ENCODE measurements at regions not wholly inside any gene's neighbourhood (a gene's known extent, or its start where the extent isn't known, plus 50 kb on each side); places are given as distances from the start of the nearest gene placed in this dataset.
"Not testable (repeated sequence)": the region's sequence is repeated elsewhere in the genome, so short reads cannot be mapped to it uniquely, and the experiment has no call there.

- ATAC-seq (no peak), DNase-seq (no peak)
- Mint-ChIP-seq H3K4me1 (no peaks in the 10 kb centered on the region), H3K4me3 (no peak overlapping the region), H3K27ac (no peak overlapping the region), H3K36me3 (no peaks in the 10 kb centered on the region), H3K9me3 (ENCODE audit: low read depth) (no peaks in the 10 kb centered on the region), H3K27me3 (peaks cover 3% of the 10 kb centered on the region)
- CTCF ChIA-PET: no interaction called here
Observed at GRCh38 chr9:7668541-7668940, 131.0 kb downstream of the DMAC1 start.

GRCh38 chr9:7665874-7666273 is 133.7 kb downstream of the DMAC1 start:
- no peaks in the 10 kb centered on the region for H3K9me3 Mint-ChIP-seq (ENCODE audit: low read depth)

GRCh38 chr9:7659766-7660165 is 139.8 kb downstream of the DMAC1 start:
- H3K4me3 Mint-ChIP-seq: no peak overlapping the region
- no peaks in the 10 kb centered on the region for H3K4me1 Mint-ChIP-seq
- H3K27me3 Mint-ChIP-seq: no peaks in the 10 kb centered on the region
- H3K36me3 Mint-ChIP-seq: no peaks in the 10 kb centered on the region
- no peak for DNase-seq
- H3K27ac Mint-ChIP-seq: no peak overlapping the region
- CTCF ChIA-PET: no interaction called here
- no peak for ATAC-seq
- no peaks in the 10 kb centered on the region for H3K9me3 Mint-ChIP-seq (ENCODE audit: low read depth)

More at GRCh38 chr9:7665874-7666273, 133.7 kb downstream of the DMAC1 start:
- Mint-ChIP-seq H3K4me1 (no peaks in the 10 kb centered on the region), H3K4me3 (no peak overlapping the region), H3K36me3 (no peaks in the 10 kb centered on the region), H3K27ac (no peak overlapping the region), H3K27me3 (peaks cover 3% of the 10 kb centered on the region)
- CTCF ChIA-PET: no interaction called here
- ATAC-seq: no peak
- DNase-seq: no peak

- no peak for DNase-seq
- no peaks in the 10 kb centered on the region for H3K9me3 Mint-ChIP-seq (ENCODE audit: low read depth)
- no peaks in the 10 kb centered on the region for H3K4me1 Mint-ChIP-seq
- H3K36me3 Mint-ChIP-seq: no peaks in the 10 kb centered on the region
- ATAC-seq: no peak
- no peaks in the 10 kb centered on the region for H3K27me3 Mint-ChIP-seq
- no peak overlapping the region for H3K27ac Mint-ChIP-seq
- H3K4me3 Mint-ChIP-seq: no peak overlapping the region
- CTCF ChIA-PET: no interaction called here
Observed at GRCh38 chr9:7656636-7657035, 142.9 kb downstream of the DMAC1 start.

GRCh38 chr9:7653262-7653661 is 146.3 kb downstream of the DMAC1 start:
- no peaks in the 10 kb centered on the region for H3K36me3 Mint-ChIP-seq
- no peaks in the 10 kb centered on the region for H3K4me1 Mint-ChIP-seq
- H3K9me3 Mint-ChIP-seq (ENCODE audit: low read depth): no peaks in the 10 kb centered on the region
- ATAC-seq: no peak
- DNase-seq: no peak
- no peak overlapping the region for H3K4me3 Mint-ChIP-seq
- CTCF ChIA-PET: no interaction called here
- no peaks in the 10 kb centered on the region for H3K27me3 Mint-ChIP-seq
- H3K27ac Mint-ChIP-seq: no peak overlapping the region

GRCh38 chr9:7640231-7640630 is 159.3 kb downstream of the DMAC1 start:
- H3K27me3 Mint-ChIP-seq: no peaks in the 10 kb centered on the region
- ATAC-seq (no peak), DNase-seq (no peak)
- no peak overlapping the region for H3K27ac Mint-ChIP-seq
- H3K4me1 Mint-ChIP-seq: no peaks in the 10 kb centered on the region
- H3K36me3 Mint-ChIP-seq: no peaks in the 10 kb centered on the region
- no peak overlapping the region for H3K4me3 Mint-ChIP-seq
- no peaks in the 10 kb centered on the region for H3K9me3 Mint-ChIP-seq (ENCODE audit: low read depth)
- CTCF ChIA-PET: no interaction called here

GRCh38 chr9:7639471-7639870 is 160.1 kb downstream of the DMAC1 start:
- Mint-ChIP-seq H3K4me3 (no peak overlapping the region), H3K27ac (no peak overlapping the region), H3K4me1 (no peaks in the 10 kb centered on the region), H3K36me3 (no peaks in the 10 kb centered on the region), H3K9me3 (ENCODE audit: low read depth) (no peaks in the 10 kb centered on the region), H3K27me3 (no peaks in the 10 kb centered on the region)
- CTCF ChIA-PET: no interaction called here
- DNase-seq (no peak), ATAC-seq (no peak)

- Mint-ChIP-seq H3K36me3 (no peaks in the 10 kb centered on the region), H3K4me1 (no peaks in the 10 kb centered on the region), H3K27ac (no peak overlapping the region), H3K9me3 (ENCODE audit: low read depth) (no peaks in the 10 kb centered on the region), H3K27me3 (peaks cover 5% of the 10 kb centered on the region), H3K4me3 (no peak overlapping the region)
- DNase-seq (no peak), ATAC-seq (no peak)
- CTCF ChIA-PET: interaction anchor here (0.6 kb wide), 1 partner anchor 672 kb away, joined by 3 read pairs; no protein-coding TSS in a partner anchor
Observed at GRCh38 chr9:7636838-7637467, 162.6 kb downstream of the DMAC1 start.

- no peaks in the 10 kb centered on the region for H3K36me3 Mint-ChIP-seq
- no peak for ATAC-seq
- H3K9me3 Mint-ChIP-seq (ENCODE audit: low read depth): no peaks in the 10 kb centered on the region
- no peak overlapping the region for H3K27ac Mint-ChIP-seq
- no peaks in the 10 kb centered on the region for H3K4me1 Mint-ChIP-seq
- DNase-seq: no peak
- H3K4me3 Mint-ChIP-seq: no peak overlapping the region
- H3K27me3 Mint-ChIP-seq: peaks cover 5% of the 10 kb centered on the region
- CTCF ChIA-PET: no interaction called here
Observed at GRCh38 chr9:7636309-7636708, 163.3 kb downstream of the DMAC1 start.

- ATAC-seq (peak; percentile 61), DNase-seq (peak; percentile 70)
- Mint-ChIP-seq H3K9me3 (ENCODE audit: low read depth) (peaks cover 14% of the 10 kb centered on the region), H3K4me3 (peak overlapping the region; percentile 17), H3K4me1 (peaks cover 17% of the 10 kb centered on the region), H3K27ac (peak overlapping the region; percentile 49)
- H3K27me3 Mint-ChIP-seq, H3K36me3 Mint-ChIP-seq: not testable (repeated sequence)
- CTCF ChIA-PET: interaction anchor here (0.7 kb wide), 1 partner anchor 16 kb away, joined by 3 read pairs; no protein-coding TSS in a partner anchor
Observed at GRCh38 chr9:7626571-7627029, 173.0 kb downstream of the DMAC1 start.

GRCh38 chr9:7622481-7622880 is 177.1 kb downstream of the DMAC1 start:
- H3K4me3 Mint-ChIP-seq: no peak overlapping the region
- H3K4me1 Mint-ChIP-seq: peaks cover 17% of the 10 kb centered on the region
- ATAC-seq (no peak), DNase-seq (no peak)
- peaks cover 3% of the 10 kb centered on the region for H3K36me3 Mint-ChIP-seq
- H3K9me3 Mint-ChIP-seq (ENCODE audit: low read depth): peaks cover 3% of the 10 kb centered on the region
- H3K27me3 Mint-ChIP-seq: no peaks in the 10 kb centered on the region
- CTCF ChIA-PET: no interaction called here
- no peak overlapping the region for H3K27ac Mint-ChIP-seq

- ATAC-seq (no peak), DNase-seq (no peak)
- Mint-ChIP-seq H3K27me3 (no peaks in the 10 kb centered on the region), H3K4me3 (no peak overlapping the region), H3K4me1 (peaks cover 14% of the 10 kb centered on the region), H3K9me3 (ENCODE audit: low read depth) (no peaks in the 10 kb centered on the region), H3K27ac (no peak overlapping the region), H3K36me3 (peaks cover 3% of the 10 kb centered on the region)
- CTCF ChIA-PET: interaction anchor here (1.4 kb wide), 1 partner anchor 41 kb away, joined by 3 read pairs; no protein-coding TSS in a partner anchor
Observed at GRCh38 chr9:7615344-7615743, 184.2 kb downstream of the DMAC1 start.

- peak overlapping the region; percentile 43 for H3K4me3 Mint-ChIP-seq
- peaks cover 3% of the 10 kb centered on the region for H3K36me3 Mint-ChIP-seq
- H3K4me1 Mint-ChIP-seq: peaks cover 14% of the 10 kb centered on the region
- DNase-seq: no peak
- H3K9me3 Mint-ChIP-seq (ENCODE audit: low read depth): no peaks in the 10 kb centered on the region
- CTCF ChIA-PET: interaction anchor here (1.0 to 1.4 kb wide), 3 partner anchors 9 to 44 kb away, joined by 3 read pairs; no protein-coding TSS in a partner anchor
- peak; percentile 77 for ATAC-seq
- H3K27ac Mint-ChIP-seq: peak overlapping the region; percentile 75
- no peaks in the 10 kb centered on the region for H3K27me3 Mint-ChIP-seq
Observed at GRCh38 chr9:7613931-7614330, 185.6 kb downstream of the DMAC1 start.

- CTCF ChIA-PET: no interaction called here
- no peaks in the 10 kb centered on the region for H3K9me3 Mint-ChIP-seq (ENCODE audit: low read depth)
- DNase-seq (no peak), ATAC-seq (no peak)
- H3K27me3 Mint-ChIP-seq: no peaks in the 10 kb centered on the region
- no peaks in the 10 kb centered on the region for H3K36me3 Mint-ChIP-seq
- H3K27ac Mint-ChIP-seq: no peak overlapping the region
- no peak overlapping the region for H3K4me3 Mint-ChIP-seq
- peaks cover 1% of the 10 kb centered on the region for H3K4me1 Mint-ChIP-seq
Observed at GRCh38 chr9:7608261-7608660, 191.3 kb downstream of the DMAC1 start.

Data from activated CD8-positive, alpha-beta memory T cell treated with anti-CD3 and anti-CD28 coated beads, Interleukin-2, amount 10 ng/mL, durations not matched to agents 7 days and 5 days (primary cell).